Fibroblast of lung (primary cell): ENCODE measurements at regions not wholly inside any gene's neighbourhood (a gene's known extent, or its start where the extent isn't known, plus 50 kb on each side); places are given as distances from the start of the nearest gene placed in this dataset.

ENCODE experiments used
- DNase-seq, 2 donors: peaks; one replicate each; pipeline versions ENCODE4 v3.0.0 to v3.0.0-alpha.2; 2010; ENCODE audit warnings: low read depth in 2 of 2
- H2AFZ ChIP-seq: 2 replicates; pipeline ENCODE4 v1.5.1; 2012; ENCODE audit warnings: low read length, control low read depth, inconsistent platforms
- H3K27ac ChIP-seq: 2 replicates; pipeline ENCODE4 v1.5.1; 2011; ENCODE audit warnings: low read length, control low read depth; ENCODE audit not compliant: insufficient read depth
- H3K27me3 ChIP-seq: 2 replicates; pipeline ENCODE4 v1.5.1; 2011; ENCODE audit warnings: mild to moderate bottlenecking, low read length; ENCODE audit not compliant: control insufficient read depth, insufficient read depth
- H3K36me3 ChIP-seq: 2 replicates; pipeline ENCODE4 v1.5.1; 2011; ENCODE audit warnings: low read length; ENCODE audit not compliant: control insufficient read depth, insufficient read depth
- H3K4me1 ChIP-seq: 2 replicates; pipeline ENCODE4 v1.5.1; 2011; ENCODE audit warnings: low read length; ENCODE audit not compliant: control insufficient read depth, insufficient read depth; ENCODE audit errors: extremely low read depth
- H3K4me2 ChIP-seq: 2 replicates; pipeline ENCODE4 v1.5.1; 2011; ENCODE audit warnings: low read length, control low read depth; ENCODE audit not compliant: insufficient read depth; ENCODE audit errors: extremely low read depth
- H3K4me3 ChIP-seq, 4 experiments: fragments of 200-600 bp in 1 of 4; sonication (generic) in 1 of 4; replicated peaks in 1 of 4; 2 replicates each; pipeline ENCODE4 v1.5.1; 2011 to 2016; ENCODE audit warnings: low read length in 4 of 4, low read depth in 3 of 4, mild to moderate bottlenecking in 3 of 4, control low read depth in 2 of 4, inconsistent platforms in 1 of 4, mixed read lengths in 1 of 4; ENCODE audit not compliant: insufficient read depth in 1 of 4; ENCODE audit errors: control extremely low read depth in 1 of 4
- H3K79me2 ChIP-seq: 2 replicates; pipeline ENCODE4 v1.5.1; 2012; ENCODE audit warnings: mild to moderate bottlenecking, low read length, inconsistent platforms; ENCODE audit not compliant: control insufficient read depth, insufficient read depth
- H3K9ac ChIP-seq: 2 replicates; pipeline ENCODE4 v1.5.1; 2011; ENCODE audit warnings: mild to moderate bottlenecking, low read length, control low read depth; ENCODE audit not compliant: insufficient read depth
- H3K9me3 ChIP-seq: 2 replicates; pipeline ENCODE4 v1.5.1; 2012; ENCODE audit warnings: low read depth, low read length; ENCODE audit not compliant: control insufficient read depth, insufficient read depth
- H4K20me1 ChIP-seq: 2 replicates; pipeline ENCODE4 v1.5.1; 2011; ENCODE audit warnings: low read length; ENCODE audit not compliant: control insufficient read depth, insufficient read depth; ENCODE audit errors: extremely low read depth
- CTCF ChIP-seq, 2 donors: IDR thresholded peaks in 1 of 2; conservative IDR thresholded peaks in 1 of 2; 1 replicate in 1 of 2; 2 replicates in 1 of 2; pipeline ENCODE4 v1.5.1; 2011 to 2012; ENCODE audit warnings: low read length in 2 of 2, control low read depth in 1 of 2, inconsistent platforms in 1 of 2, low read depth in 1 of 2, mild to moderate bottlenecking in 1 of 2
- EZH2 ChIP-seq: IDR thresholded peaks from 2 replicates; pipeline ENCODE4 v1.5.1; 2012; ENCODE audit warnings: low read length, control low read depth, mild to moderate bottlenecking; ENCODE audit errors: missing control alignments

GRCh38 chr1:80994934-80995333 is 805.8 kb upstream of the ADGRL2 start:
- peak in 1 of 2 donors; percentile 41 for DNase-seq
- Histone ChIP-seq H3K27me3 (no peaks in the 10 kb centered on the region), H3K9me3 (no peaks in the 10 kb centered on the region), H3K36me3 (no peaks in the 10 kb centered on the region), H3K27ac (no peak overlapping the region), H2AFZ (no peak overlapping the region), H3K79me2 (no peaks in the 10 kb centered on the region), H4K20me1 (no peaks in the 10 kb centered on the region), H3K4me1 (no peaks in the 10 kb centered on the region), H3K9ac (no peak overlapping the region), H3K4me3 (no peak overlapping the region), H3K4me2 (no peak overlapping the region)
- TF ChIP-seq EZH2 = no peak
- no peak for TF ChIP-seq CTCF (conservative IDR thresholded peaks at IDR 0.05 in 1 of 2, IDR thresholded peaks at IDR 0.05 in 1 of 2; ENCODE audit: low read depth in 1 of 2, low read length in 2 of 2)

GRCh38 chr1:80994038-80994437 is 806.7 kb upstream of the ADGRL2 start:
- H3K9ac ChIP-seq = no peak overlapping the region
- DNase-seq = no peak
- no peak overlapping the region for H2AFZ ChIP-seq
- H3K4me3 ChIP-seq = no peak overlapping the region
- no peak for TF ChIP-seq CTCF (conservative IDR thresholded peaks at IDR 0.05 in 1 of 2, IDR thresholded peaks at IDR 0.05 in 1 of 2; ENCODE audit: low read depth in 1 of 2, low read length in 2 of 2)
- no peak for TF ChIP-seq EZH2
- H3K36me3 ChIP-seq = no peaks in the 10 kb centered on the region
- H3K27ac ChIP-seq = no peak overlapping the region
- no peaks in the 10 kb centered on the region for H3K27me3 ChIP-seq
- H3K9me3 ChIP-seq = no peaks in the 10 kb centered on the region
- H3K4me2 ChIP-seq = no peak overlapping the region
- H3K79me2 ChIP-seq = no peaks in the 10 kb centered on the region
- H4K20me1 ChIP-seq = no peaks in the 10 kb centered on the region
- H3K4me1 ChIP-seq = no peaks in the 10 kb centered on the region

GRCh38 chr1:80993154-80993980 is 807.4 kb upstream of the ADGRL2 start:
- no peaks in the 10 kb centered on the region for H3K36me3 ChIP-seq
- no peaks in the 10 kb centered on the region for H3K27me3 ChIP-seq
- H4K20me1 ChIP-seq = no peaks in the 10 kb centered on the region
- no peaks in the 10 kb centered on the region for H3K79me2 ChIP-seq
- H3K9me3 ChIP-seq = no peaks in the 10 kb centered on the region
- no peak overlapping the region for H3K4me2 ChIP-seq
- no peak overlapping the region for H3K4me3 ChIP-seq
- no peak overlapping the region for H3K27ac ChIP-seq
- H2AFZ ChIP-seq = no peak overlapping the region
- no peaks in the 10 kb centered on the region for H3K4me1 ChIP-seq
- TF ChIP-seq EZH2 = no peak
- no peak for TF ChIP-seq CTCF (conservative IDR thresholded peaks at IDR 0.05 in 1 of 2, IDR thresholded peaks at IDR 0.05 in 1 of 2; ENCODE audit: low read depth in 1 of 2, low read length in 2 of 2)
- H3K9ac ChIP-seq = no peak overlapping the region
- DNase-seq = no peak
